ENCODE measurements at regions not wholly inside any gene's neighbourhood (a gene's known extent, or its start where the extent isn't known, plus 50 kb on each side); places are given as distances from the start of the nearest gene placed in this dataset.

- Histone ChIP-seq H2BK12ac (ENCODE audit: low read length) (no peak overlapping the region), H2BK120ac (ENCODE audit: low read depth, low read length) (no peak overlapping the region), H3K18ac (ENCODE audit: low read length) (no peak overlapping the region), H2BK15ac (ENCODE audit: low read length) (no peak overlapping the region), H4K91ac (ENCODE audit: low read depth, low read length, poor library complexity) (no peak overlapping the region), H3K23ac (ENCODE audit: low read depth, low read length, poor library complexity) (no peak overlapping the region), H3K4me1 (ENCODE audit: control insufficient read depth in 2 of 2, insufficient read depth in 1 of 2, low read depth in 1 of 2, low read length in 2 of 2) (peaks cover 3 to 19% of the 10 kb centered on the region in 2 donors), H2AFZ (ENCODE audit: low read length) (no peak overlapping the region), H4K8ac (ENCODE audit: low read depth, low read length) (no peak overlapping the region), H3K79me1 (ENCODE audit: low read depth, low read length) (no peaks in the 10 kb centered on the region), H3K9me3 (replicated peaks in 1 of 2; ENCODE audit: control insufficient read depth in 2 of 2, insufficient read depth in 1 of 2, low read depth in 1 of 2, low read length in 2 of 2) (no peaks in the 10 kb centered on the region), H2BK5ac (ENCODE audit: low read length) (no peak overlapping the region), H3K14ac (ENCODE audit: low read length) (no peak overlapping the region), H3K9ac (ENCODE audit: low read depth, low read length, poor library complexity) (no peak overlapping the region), H3K4ac (ENCODE audit: low read length) (no peak overlapping the region), H3K27ac (replicated peaks; ENCODE audit: low read length) (no peak overlapping the region), H3K36me3 (replicated peaks in 1 of 2; ENCODE audit: control insufficient read depth in 2 of 2, insufficient read depth in 2 of 2, low read length in 2 of 2) (no peaks in the 10 kb centered on the region), H3K4me3 (ENCODE audit: low read length in 2 of 2) (no peak overlapping the region), H3K27me3 (ENCODE audit: control insufficient read depth in 3 of 3, insufficient read depth in 3 of 3, low read depth in 1 of 3, low read length in 3 of 3) (no peaks in the 10 kb centered on the region), H2AK5ac (ENCODE audit: low read depth, low read length) (no peak overlapping the region), H3K4me2 (ENCODE audit: insufficient read depth, low read length, poor library complexity, severe bottlenecking) (no peak overlapping the region)
- no CpG with 5 or more reads among the region's 1 CpG for WGBS, 2 donors (ENCODE audit: extremely low coverage in 2 of 2, insufficient read length in 2 of 2, insufficient replicate concordance in 1 of 2)
- no peak for DNase-seq (ENCODE audit: low spot score)
These were observed 143.6 kb downstream of the PHLDA1 start for GRCh38 chr12:75887979-75888378.

GRCh38 chr12:75884465-75884985, 147.1 kb downstream of the PHLDA1 start:
- Histone ChIP-seq H3K36me3 (replicated peaks in 1 of 2; ENCODE audit: control insufficient read depth in 2 of 2, insufficient read depth in 2 of 2, low read length in 2 of 2) (no peaks in the 10 kb centered on the region), H3K4me3 (ENCODE audit: low read length in 2 of 2) (no peak overlapping the region), H3K4me2 (ENCODE audit: insufficient read depth, low read length, poor library complexity, severe bottlenecking) (no peak overlapping the region), H2BK15ac (ENCODE audit: low read length) (no peak overlapping the region), H3K18ac (ENCODE audit: low read length) (no peak overlapping the region), H3K9ac (ENCODE audit: low read depth, low read length, poor library complexity) (no peak overlapping the region), H2AK5ac (ENCODE audit: low read depth, low read length) (no peak overlapping the region), H3K27ac (replicated peaks; ENCODE audit: low read length) (no peak overlapping the region), H3K9me3 (replicated peaks in 1 of 2; ENCODE audit: control insufficient read depth in 2 of 2, insufficient read depth in 1 of 2, low read depth in 1 of 2, low read length in 2 of 2) (no peaks in the 10 kb centered on the region), H2AFZ (ENCODE audit: low read length) (no peak overlapping the region), H4K8ac (ENCODE audit: low read depth, low read length) (no peak overlapping the region), H2BK12ac (ENCODE audit: low read length) (no peak overlapping the region), H2BK5ac (ENCODE audit: low read length) (no peak overlapping the region), H4K91ac (ENCODE audit: low read depth, low read length, poor library complexity) (no peak overlapping the region), H3K23ac (ENCODE audit: low read depth, low read length, poor library complexity) (no peak overlapping the region), H3K79me1 (ENCODE audit: low read depth, low read length) (no peaks in the 10 kb centered on the region), H3K14ac (ENCODE audit: low read length) (no peak overlapping the region), H3K4ac (ENCODE audit: low read length) (no peak overlapping the region), H3K27me3 (ENCODE audit: control insufficient read depth in 3 of 3, insufficient read depth in 3 of 3, low read depth in 1 of 3, low read length in 3 of 3) (no peaks in the 10 kb centered on the region), H3K4me1 (ENCODE audit: control insufficient read depth in 2 of 2, insufficient read depth in 1 of 2, low read depth in 1 of 2, low read length in 2 of 2) (peaks cover 3 to 18% of the 10 kb centered on the region in 2 donors), H2BK120ac (ENCODE audit: low read depth, low read length) (no peak overlapping the region)
- DNase-seq (ENCODE audit: low spot score) = no peak
- no CpG with 5 or more reads among the region's 4 CpGs for WGBS, 2 donors (ENCODE audit: extremely low coverage in 2 of 2, insufficient read length in 2 of 2, insufficient replicate concordance in 1 of 2)

GRCh38 chr12:75883241-75883640, 148.3 kb downstream of the PHLDA1 start:
- Histone ChIP-seq H2BK120ac (ENCODE audit: low read depth, low read length) (no peak overlapping the region), H3K23ac (ENCODE audit: low read depth, low read length, poor library complexity) (no peak overlapping the region), H3K4me2 (ENCODE audit: insufficient read depth, low read length, poor library complexity, severe bottlenecking) (no peak overlapping the region), H2BK5ac (ENCODE audit: low read length) (no peak overlapping the region), H3K4ac (ENCODE audit: low read length) (no peak overlapping the region), H2BK12ac (ENCODE audit: low read length) (no peak overlapping the region), H3K14ac (ENCODE audit: low read length) (no peak overlapping the region), H2AK5ac (ENCODE audit: low read depth, low read length) (no peak overlapping the region), H2AFZ (ENCODE audit: low read length) (no peak overlapping the region), H3K9me3 (replicated peaks in 1 of 2; ENCODE audit: control insufficient read depth in 2 of 2, insufficient read depth in 1 of 2, low read depth in 1 of 2, low read length in 2 of 2) (no peaks in the 10 kb centered on the region), H3K4me3 (ENCODE audit: low read length in 2 of 2) (no peak overlapping the region), H3K4me1 (ENCODE audit: control insufficient read depth in 2 of 2, insufficient read depth in 1 of 2, low read depth in 1 of 2, low read length in 2 of 2) (peaks cover 1 to 12% of the 10 kb centered on the region in 2 donors), H4K91ac (ENCODE audit: low read depth, low read length, poor library complexity) (no peak overlapping the region), H3K9ac (ENCODE audit: low read depth, low read length, poor library complexity) (no peak overlapping the region), H3K27me3 (ENCODE audit: control insufficient read depth in 3 of 3, insufficient read depth in 3 of 3, low read depth in 1 of 3, low read length in 3 of 3) (no peaks in the 10 kb centered on the region), H2BK15ac (ENCODE audit: low read length) (no peak overlapping the region), H3K36me3 (replicated peaks in 1 of 2; ENCODE audit: control insufficient read depth in 2 of 2, insufficient read depth in 2 of 2, low read length in 2 of 2) (no peaks in the 10 kb centered on the region), H3K18ac (ENCODE audit: low read length) (no peak overlapping the region), H4K8ac (ENCODE audit: low read depth, low read length) (no peak overlapping the region), H3K79me1 (ENCODE audit: low read depth, low read length) (no peaks in the 10 kb centered on the region), H3K27ac (replicated peaks; ENCODE audit: low read length) (no peak overlapping the region)
- no peak for DNase-seq (ENCODE audit: low spot score)
- no CpG with 5 or more reads among the region's 3 CpGs for WGBS, 2 donors (ENCODE audit: extremely low coverage in 2 of 2, insufficient read length in 2 of 2, insufficient replicate concordance in 1 of 2)

GRCh38 chr12:75882421-75882820, 149.2 kb downstream of the PHLDA1 start:
- Histone ChIP-seq H4K91ac (ENCODE audit: low read depth, low read length, poor library complexity) (no peak overlapping the region), H3K27me3 (ENCODE audit: control insufficient read depth in 3 of 3, insufficient read depth in 3 of 3, low read depth in 1 of 3, low read length in 3 of 3) (no peaks in the 10 kb centered on the region), H3K23ac (ENCODE audit: low read depth, low read length, poor library complexity) (no peak overlapping the region), H3K4me3 (ENCODE audit: low read length in 2 of 2) (no peak overlapping the region), H3K14ac (ENCODE audit: low read length) (no peak overlapping the region), H3K36me3 (replicated peaks in 1 of 2; ENCODE audit: control insufficient read depth in 2 of 2, insufficient read depth in 2 of 2, low read length in 2 of 2) (no peaks in the 10 kb centered on the region), H3K27ac (replicated peaks; ENCODE audit: low read length) (no peak overlapping the region), H3K4me1 (ENCODE audit: control insufficient read depth in 2 of 2, insufficient read depth in 1 of 2, low read depth in 1 of 2, low read length in 2 of 2) (peaks cover 1 to 19% of the 10 kb centered on the region in 2 donors), H2BK15ac (ENCODE audit: low read length) (no peak overlapping the region), H3K9me3 (replicated peaks in 1 of 2; ENCODE audit: control insufficient read depth in 2 of 2, insufficient read depth in 1 of 2, low read depth in 1 of 2, low read length in 2 of 2) (no peaks in the 10 kb centered on the region), H4K8ac (ENCODE audit: low read depth, low read length) (no peak overlapping the region), H2BK120ac (ENCODE audit: low read depth, low read length) (no peak overlapping the region), H3K79me1 (ENCODE audit: low read depth, low read length) (no peaks in the 10 kb centered on the region), H3K4ac (ENCODE audit: low read length) (no peak overlapping the region), H2AK5ac (ENCODE audit: low read depth, low read length) (no peak overlapping the region), H3K9ac (ENCODE audit: low read depth, low read length, poor library complexity) (no peak overlapping the region), H3K4me2 (ENCODE audit: insufficient read depth, low read length, poor library complexity, severe bottlenecking) (no peak overlapping the region), H2AFZ (ENCODE audit: low read length) (peak overlapping the region; percentile 18), H3K18ac (ENCODE audit: low read length) (no peak overlapping the region), H2BK12ac (ENCODE audit: low read length) (no peak overlapping the region), H2BK5ac (ENCODE audit: low read length) (no peak overlapping the region)
- no CpG with 5 or more reads among the region's 3 CpGs for WGBS, 2 donors (ENCODE audit: extremely low coverage in 2 of 2, insufficient read length in 2 of 2, insufficient replicate concordance in 1 of 2)
- no peak for DNase-seq (ENCODE audit: low spot score)

Data from neuronal stem cell (in vitro differentiated cells).